Uterus (tissue), 3 donors: ENCODE measurements at regions not wholly inside any gene's neighbourhood (a gene's known extent, or its start where the extent isn't known, plus 50 kb on each side); places are given as distances from the start of the nearest gene placed in this dataset.

Experiments
- DNase-seq, 2 donors: peaks; one replicate each; pipeline ENCODE4 v3.0.0-alpha.2; 2019 to 2020
- H3K27ac ChIP-seq, 2 donors: fragments of 200-600 bp; sonication (generic); 1 replicate in 1 of 2; 2 replicates in 1 of 2; pipeline ENCODE4 v1.5.1; 2016 to 2018
- H3K27me3 ChIP-seq, 2 donors: fragments of 200-600 bp; sonication (generic); one replicate each; pipeline ENCODE4 v1.5.1; 2018 to 2019; ENCODE audit warnings: control low read depth in 1 of 2
- H3K36me3 ChIP-seq, 2 donors: fragments of 200-600 bp; sonication (generic); one replicate each; pipeline ENCODE4 v1.5.1; 2019; ENCODE audit warnings: control low read depth in 1 of 2
- H3K4me1 ChIP-seq, 2 donors: fragments of 200-600 bp; sonication (generic); one replicate each; pipeline ENCODE4 v1.5.1; 2018 to 2019; ENCODE audit warnings: control low read depth in 1 of 2
- H3K4me3 ChIP-seq, 2 donors: fragments of 200-600 bp; sonication (generic); 1 replicate in 1 of 2; 2 replicates in 1 of 2; pipeline ENCODE4 v1.5.1; 2018 to 2019; ENCODE audit warnings: mild to moderate bottlenecking in 1 of 2
- H3K9me3 ChIP-seq, 2 donors: fragments of 200-600 bp; sonication (generic); one replicate each; pipeline ENCODE4 v1.5.1; 2019; ENCODE audit warnings: control low read depth in 1 of 2
- POLR2A ChIP-seq, 2 donors: fragments of 450-650 bp; IDR thresholded peaks; one replicate each; pipeline ENCODE4 v1.6.1; 2016; ENCODE audit warnings: antibody characterized with exemption in 2 of 2, mild to moderate bottlenecking in 1 of 2, moderate library complexity in 1 of 2
- intact Hi-C: fragments of 100-400 bp; cut with DNase I; formaldehyde crosslinking; loops from one replicate; pipeline ENCODE4 v1.15.1; 2023; ENCODE audit warnings: low total_unique reads
- TF ChIP-seq, protein P1 (sequence below), 4 experiments: fragments of 200-600 bp in 2 of 4; fragments of 450-650 bp in 2 of 4; sonication (generic) in 2 of 4; IDR thresholded peaks; one replicate each; pipeline ENCODE4 v1.5.1; 2016 to 2019; ENCODE audit warnings: antibody characterized with exemption in 4 of 4, mild to moderate bottlenecking in 2 of 4, moderate library complexity in 1 of 4
- donor health status: DM: yes; HTN: yes; CAD: no.

DNA sequence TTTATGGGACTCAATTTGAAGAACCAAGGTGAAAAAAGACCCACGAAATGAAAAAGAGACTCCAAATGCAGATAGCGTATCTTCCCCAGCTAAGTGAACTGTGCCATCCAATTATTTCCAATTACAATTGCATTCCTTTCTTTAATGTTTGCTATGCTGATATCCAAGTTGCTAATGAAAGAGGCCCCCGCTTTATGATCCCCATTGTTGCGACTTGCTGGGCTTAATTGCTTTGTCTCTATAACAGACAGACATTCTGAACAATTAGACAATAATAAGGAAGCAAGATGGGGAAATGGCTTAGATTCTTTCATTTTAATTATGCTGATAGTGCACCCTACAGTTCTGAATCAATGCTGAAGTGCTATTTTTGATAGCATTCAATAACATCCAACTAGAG is 354.3 kb downstream of the KIF4B start:
- Histone ChIP-seq H3K4me3 (no peak overlapping the region), H3K27ac (no peak overlapping the region), H3K36me3 (no peaks in the 10 kb centered on the region), H3K27me3 (no peaks in the 10 kb centered on the region), H3K4me1 (no peaks in the 10 kb centered on the region), H3K9me3 (no peaks in the 10 kb centered on the region)
- intact Hi-C loops, result no loop called here
- no peak for DNase-seq
- no peak for TF ChIP-seq POLR2A (IDR thresholded peaks at IDR 0.05)
- TF ChIP-seq, protein P1, sequence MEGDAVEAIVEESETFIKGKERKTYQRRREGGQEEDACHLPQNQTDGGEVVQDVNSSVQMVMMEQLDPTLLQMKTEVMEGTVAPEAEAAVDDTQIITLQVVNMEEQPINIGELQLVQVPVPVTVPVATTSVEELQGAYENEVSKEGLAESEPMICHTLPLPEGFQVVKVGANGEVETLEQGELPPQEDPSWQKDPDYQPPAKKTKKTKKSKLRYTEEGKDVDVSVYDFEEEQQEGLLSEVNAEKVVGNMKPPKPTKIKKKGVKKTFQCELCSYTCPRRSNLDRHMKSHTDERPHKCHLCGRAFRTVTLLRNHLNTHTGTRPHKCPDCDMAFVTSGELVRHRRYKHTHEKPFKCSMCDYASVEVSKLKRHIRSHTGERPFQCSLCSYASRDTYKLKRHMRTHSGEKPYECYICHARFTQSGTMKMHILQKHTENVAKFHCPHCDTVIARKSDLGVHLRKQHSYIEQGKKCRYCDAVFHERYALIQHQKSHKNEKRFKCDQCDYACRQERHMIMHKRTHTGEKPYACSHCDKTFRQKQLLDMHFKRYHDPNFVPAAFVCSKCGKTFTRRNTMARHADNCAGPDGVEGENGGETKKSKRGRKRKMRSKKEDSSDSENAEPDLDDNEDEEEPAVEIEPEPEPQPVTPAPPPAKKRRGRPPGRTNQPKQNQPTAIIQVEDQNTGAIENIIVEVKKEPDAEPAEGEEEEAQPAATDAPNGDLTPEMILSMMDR (IDR thresholded peaks at IDR 0.05), result no peak

DNA sequence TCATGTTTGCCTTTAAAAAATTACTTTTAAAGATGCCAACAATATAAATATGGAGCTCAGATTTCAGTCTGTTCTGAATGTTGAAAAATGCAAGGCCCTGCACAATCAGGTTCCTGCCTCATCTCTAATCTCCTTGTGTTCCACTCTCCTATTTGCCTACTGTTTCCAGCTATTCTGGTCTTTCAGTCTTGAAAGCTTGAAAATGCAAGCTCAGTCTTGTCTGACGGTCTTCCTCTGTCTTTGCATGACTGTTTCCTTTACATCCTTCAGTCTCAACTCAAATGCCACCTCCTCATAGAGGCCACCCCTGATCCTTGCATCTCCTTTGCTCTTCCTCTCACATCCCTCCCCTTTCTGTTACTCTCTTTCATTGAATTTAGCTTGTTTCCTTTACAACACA is 354.9 kb downstream of the KIF4B start:
- TF ChIP-seq, protein P1 (IDR thresholded peaks at IDR 0.05), result no peak
- H3K4me1 ChIP-seq, result no peaks in the 10 kb centered on the region
- H3K9me3 ChIP-seq, result no peaks in the 10 kb centered on the region
- no peak overlapping the region for H3K4me3 ChIP-seq
- no peaks in the 10 kb centered on the region for H3K27me3 ChIP-seq
- no peak overlapping the region for H3K27ac ChIP-seq
- DNase-seq, result no peak
- intact Hi-C loops, result no loop called here
- H3K36me3 ChIP-seq, result no peaks in the 10 kb centered on the region

DNA sequence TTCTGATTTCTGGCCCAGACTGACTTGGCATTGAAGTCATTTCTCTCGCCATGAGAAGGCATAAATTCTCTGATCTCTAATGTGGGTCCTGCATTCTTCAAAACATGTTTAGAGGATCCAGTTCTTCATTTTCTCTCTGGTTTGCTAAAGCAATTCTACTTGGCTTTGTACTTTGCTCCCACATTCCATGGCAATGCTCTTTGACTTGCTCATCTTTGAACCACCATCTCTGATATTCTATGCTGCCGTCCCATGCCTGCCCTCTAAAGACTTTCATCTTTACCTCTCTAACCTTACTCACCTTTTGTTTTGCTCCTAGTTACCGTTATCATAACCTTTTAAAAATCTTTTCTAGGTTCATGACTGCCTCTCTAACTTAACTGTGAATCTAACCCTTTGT is 366.9 kb downstream of the KIF4B start:
- no peaks in the 10 kb centered on the region for H3K4me1 ChIP-seq
- no peak for TF ChIP-seq POLR2A (IDR thresholded peaks at IDR 0.05)
- TF ChIP-seq, protein P1 (IDR thresholded peaks at IDR 0.05), result no peak
- no peaks in the 10 kb centered on the region for H3K27me3 ChIP-seq
- no peaks in the 10 kb centered on the region for H3K9me3 ChIP-seq
- intact Hi-C loops, result no loop called here
- H3K36me3 ChIP-seq, result no peaks in the 10 kb centered on the region
- no peak overlapping the region for H3K4me3 ChIP-seq
- no peak for DNase-seq
- H3K27ac ChIP-seq, result no peak overlapping the region

- Histone ChIP-seq H3K36me3 (no peaks in the 10 kb centered on the region), H3K4me1 (no peaks in the 10 kb centered on the region), H3K4me3 (no peak overlapping the region), H3K27ac (no peak overlapping the region), H3K27me3 (no peaks in the 10 kb centered on the region), H3K9me3 (no peaks in the 10 kb centered on the region)
- no peak for DNase-seq
- intact Hi-C loops, result no loop called here
- TF ChIP-seq POLR2A (IDR thresholded peaks at IDR 0.05), result no peak
- TF ChIP-seq, protein P1 (IDR thresholded peaks at IDR 0.05), result no peak
These were observed 368.1 kb downstream of the KIF4B start for GRCh38 chr5:155381654-155382053.

- Histone ChIP-seq H3K27ac (no peak overlapping the region), H3K36me3 (no peaks in the 10 kb centered on the region), H3K4me3 (no peak overlapping the region), H3K9me3 (no peaks in the 10 kb centered on the region), H3K27me3 (no peaks in the 10 kb centered on the region), H3K4me1 (no peaks in the 10 kb centered on the region)
- TF ChIP-seq POLR2A (IDR thresholded peaks at IDR 0.05), result no peak
- TF ChIP-seq, protein P1 (IDR thresholded peaks at IDR 0.05), result no peak
- intact Hi-C loops, result no loop called here
- no peak for DNase-seq
These were observed 375.9 kb downstream of the KIF4B start for GRCh38 chr5:155389498-155389897.
